ENCODE measurements at regions not wholly inside any gene's neighbourhood (a gene's known extent, or its start where the extent isn't known, plus 50 kb on each side); places are given as distances from the start of the nearest gene placed in this dataset.

GRCh38 chr5:158147227-158147626 lies 288.3 kb upstream of the CLINT1 start:
- DNase-seq (ENCODE audit: low spot score in 2 of 2) = no peak
- FAIRE-seq = no peak

- no peak for FAIRE-seq
These were observed 286.9 kb upstream of the CLINT1 start for GRCh38 chr5:158145827-158146226.

DNA sequence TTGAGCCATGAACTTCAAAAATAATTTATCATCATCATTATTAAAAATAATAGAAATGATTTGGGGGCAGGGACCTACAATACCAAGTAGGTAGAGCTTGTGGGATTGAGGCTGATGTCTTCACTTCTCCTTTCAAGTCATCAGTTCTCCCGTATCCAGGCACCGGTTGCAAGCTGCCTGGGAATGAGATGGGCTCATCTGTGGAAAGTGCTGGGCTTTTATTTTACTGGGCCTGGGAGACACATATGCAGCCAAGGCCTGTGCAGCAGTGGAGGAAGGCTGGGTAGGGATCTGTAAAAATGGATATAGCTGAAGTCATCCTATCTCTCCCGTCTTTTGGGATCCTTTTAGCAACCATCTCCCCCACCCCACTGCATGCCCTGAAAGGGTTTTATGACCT lies 284.1 kb upstream of the CLINT1 start:
- no peak for DNase-seq (ENCODE audit: low spot score in 2 of 2)

More at GRCh38 chr5:158145827-158146226, 286.9 kb upstream of the CLINT1 start:
- no peak for DNase-seq (ENCODE audit: low spot score in 2 of 2)

DNA sequence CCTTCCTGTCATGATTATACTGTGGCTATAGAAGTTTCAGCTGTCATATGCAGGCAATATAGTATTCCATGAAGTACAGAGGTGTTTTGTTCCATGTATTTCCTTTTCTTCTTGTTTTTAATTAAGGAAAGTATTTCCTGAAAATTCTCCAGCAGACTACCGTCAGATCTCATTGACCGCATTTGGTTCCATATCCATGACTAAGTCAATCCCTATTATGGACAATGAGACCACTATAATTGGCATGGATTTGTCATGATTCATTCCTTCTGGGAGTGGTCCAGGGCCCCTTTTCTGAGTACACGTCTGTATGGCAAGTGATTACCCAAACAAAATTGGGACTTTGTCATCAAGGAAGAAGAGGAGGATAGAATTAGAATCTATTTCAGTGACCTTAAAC lies 283.2 kb upstream of the CLINT1 start:
- FAIRE-seq (no peak), DNase-seq (ENCODE audit: low spot score in 2 of 2) (no peak)

More for the DNA sequence above, 284.1 kb upstream of the CLINT1 start:
- no peak for FAIRE-seq

DNA sequence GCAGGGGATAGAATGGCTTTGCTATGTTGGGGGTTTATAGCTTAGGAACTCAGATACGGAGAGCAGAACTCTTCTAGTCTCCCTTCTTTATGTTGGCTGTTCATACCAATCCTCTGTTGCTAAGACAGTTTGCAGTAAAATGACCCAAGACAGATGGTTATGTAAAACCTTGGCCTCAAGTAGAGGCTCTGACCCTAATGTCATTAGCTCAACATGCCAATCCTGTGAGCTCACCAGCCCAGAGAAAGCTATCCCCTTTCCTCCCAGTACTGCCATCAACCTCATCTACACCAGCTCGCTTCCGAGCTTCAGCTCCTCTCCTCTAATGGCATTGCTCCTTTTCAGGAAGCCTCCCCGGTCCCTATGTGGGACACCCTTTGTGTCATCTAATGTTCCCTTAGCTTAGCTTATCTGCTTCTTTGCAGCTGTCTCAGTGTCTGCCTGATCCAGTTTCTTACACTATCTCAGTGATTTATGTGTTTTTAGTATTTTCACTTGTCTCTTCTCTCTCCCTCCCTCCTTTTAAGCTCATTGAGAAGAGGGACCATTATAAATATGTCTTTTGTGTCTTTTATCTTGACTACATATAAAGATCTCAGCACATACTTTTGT lies 281.3 kb upstream of the CLINT1 start:
- FAIRE-seq = no peak

DNA sequence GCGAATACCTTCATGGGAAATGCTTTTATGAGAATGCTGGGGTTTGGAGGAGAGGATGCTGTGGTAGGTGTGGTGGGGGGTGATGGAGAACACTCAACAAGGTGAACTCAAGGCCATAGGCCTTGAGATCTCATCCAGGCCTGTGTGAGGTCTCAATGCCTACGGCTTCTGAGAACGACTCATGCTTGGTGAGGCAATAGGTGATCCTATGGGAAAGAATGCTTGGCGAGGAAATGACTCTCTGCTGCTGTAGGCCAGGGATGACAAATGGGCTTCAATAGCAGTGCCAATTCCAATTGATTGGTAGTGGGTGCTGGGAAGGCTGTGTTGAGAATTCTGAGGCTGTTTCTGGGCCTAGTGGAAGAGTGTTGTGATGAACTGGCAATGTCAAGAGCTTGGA lies 280.2 kb upstream of the CLINT1 start:
- no peak for FAIRE-seq
- no peak for DNase-seq (ENCODE audit: low spot score in 2 of 2)

More for the DNA sequence above, 281.3 kb upstream of the CLINT1 start:
- DNase-seq (ENCODE audit: low spot score in 2 of 2) = no peak

- FAIRE-seq (no peak), DNase-seq (ENCODE audit: low spot score in 2 of 2) (no peak)
These were observed 276.8 kb upstream of the CLINT1 start for GRCh38 chr5:158135682-158136179.

- FAIRE-seq (no peak), DNase-seq (ENCODE audit: low spot score in 2 of 2) (no peak)
These were observed 274.4 kb upstream of the CLINT1 start for GRCh38 chr5:158133369-158133768.

- DNase-seq (ENCODE audit: low spot score in 2 of 2) (no peak), FAIRE-seq (no peak)
These were observed 268.6 kb upstream of the CLINT1 start for GRCh38 chr5:158127536-158127935.

- FAIRE-seq = no peak
- no peak for DNase-seq (ENCODE audit: low spot score in 2 of 2)
These were observed 267.8 kb upstream of the CLINT1 start for GRCh38 chr5:158126442-158127405.

DNA sequence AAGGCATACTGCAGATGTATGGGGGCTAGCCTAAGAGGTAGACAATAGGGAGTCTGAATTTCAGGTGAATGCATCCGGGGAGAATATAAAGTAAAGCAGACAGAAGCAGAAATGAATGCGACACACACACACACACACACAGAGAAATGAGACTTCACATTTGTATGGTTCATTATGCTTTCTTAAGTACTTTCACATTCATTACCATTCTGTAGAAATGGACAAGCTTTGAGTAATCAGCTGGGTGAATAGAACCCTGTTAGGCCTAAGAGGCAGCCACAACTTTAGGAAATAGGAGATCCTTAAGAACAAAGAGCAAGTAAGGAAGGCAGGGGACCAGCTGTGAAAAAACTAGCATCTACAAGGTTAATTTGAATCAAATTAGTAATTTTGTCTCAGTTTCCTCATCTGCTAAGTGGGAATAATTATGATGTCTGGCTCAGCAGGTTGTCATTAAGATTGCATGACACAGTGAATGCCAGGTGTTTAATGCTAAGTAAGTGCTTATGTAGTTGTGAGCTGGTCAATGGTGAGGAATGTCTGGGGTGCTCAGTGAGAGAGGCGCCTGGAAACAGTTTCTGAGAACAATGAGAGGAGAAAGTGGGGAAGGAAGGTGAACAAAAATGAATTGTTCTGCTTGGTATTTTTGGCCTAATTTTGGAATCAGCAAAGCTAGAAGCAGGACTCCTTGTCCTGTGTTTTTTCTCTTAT lies 265.8 kb upstream of the CLINT1 start:
- FAIRE-seq = no peak
- DNase-seq (ENCODE audit: low spot score in 2 of 2) = no peak

DNA sequence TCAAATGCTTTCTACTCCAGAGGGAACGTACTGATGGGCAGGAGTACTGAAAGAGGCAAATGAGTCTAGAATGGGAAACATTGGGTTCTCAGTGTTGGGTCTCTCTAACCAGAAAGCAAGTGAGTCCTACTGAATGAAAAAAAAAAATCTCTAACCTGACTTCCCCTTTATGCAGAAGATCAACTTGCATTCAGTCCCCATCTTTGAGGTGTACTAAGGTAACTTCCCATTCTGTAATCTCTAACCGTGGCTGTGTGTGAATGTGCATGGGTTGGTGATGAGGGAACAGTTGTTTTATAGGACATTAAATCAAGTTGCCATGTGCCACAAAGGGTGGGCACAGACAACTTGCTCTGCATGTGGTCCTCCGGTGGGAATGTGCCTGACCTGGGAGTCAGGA lies 264.6 kb upstream of the CLINT1 start:
- DNase-seq (ENCODE audit: low spot score in 2 of 2) = no peak
- FAIRE-seq = no peak

DNA sequence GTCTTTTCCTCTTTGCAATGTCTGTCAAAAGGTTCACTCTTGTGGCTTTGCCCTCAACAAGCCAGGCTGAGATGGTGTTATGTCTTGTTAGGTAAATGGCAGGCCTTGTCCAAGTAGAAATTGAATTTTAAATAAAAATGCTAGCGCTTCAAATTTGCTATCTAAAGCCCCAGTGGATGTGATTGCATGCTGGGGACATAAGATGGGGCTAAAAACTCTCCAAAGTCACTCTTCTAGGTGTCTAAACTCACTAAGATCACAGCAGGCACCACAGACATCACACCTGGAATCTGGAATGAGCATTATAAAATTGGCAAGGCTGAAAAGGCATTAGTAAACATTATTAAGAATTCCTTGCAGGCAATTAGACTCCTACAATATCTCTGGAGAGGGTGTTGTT lies 262.7 kb upstream of the CLINT1 start:
- FAIRE-seq (no peak), DNase-seq (ENCODE audit: low spot score in 2 of 2) (no peak)

- DNase-seq (ENCODE audit: low spot score in 2 of 2) (no peak), FAIRE-seq (no peak)
These were observed 261.8 kb upstream of the CLINT1 start for GRCh38 chr5:158120760-158121159.

GRCh38 chr5:158119961-158120723 lies 261.2 kb upstream of the CLINT1 start:
- DNase-seq (ENCODE audit: low spot score in 2 of 2) (no peak), FAIRE-seq (no peak)

DNA sequence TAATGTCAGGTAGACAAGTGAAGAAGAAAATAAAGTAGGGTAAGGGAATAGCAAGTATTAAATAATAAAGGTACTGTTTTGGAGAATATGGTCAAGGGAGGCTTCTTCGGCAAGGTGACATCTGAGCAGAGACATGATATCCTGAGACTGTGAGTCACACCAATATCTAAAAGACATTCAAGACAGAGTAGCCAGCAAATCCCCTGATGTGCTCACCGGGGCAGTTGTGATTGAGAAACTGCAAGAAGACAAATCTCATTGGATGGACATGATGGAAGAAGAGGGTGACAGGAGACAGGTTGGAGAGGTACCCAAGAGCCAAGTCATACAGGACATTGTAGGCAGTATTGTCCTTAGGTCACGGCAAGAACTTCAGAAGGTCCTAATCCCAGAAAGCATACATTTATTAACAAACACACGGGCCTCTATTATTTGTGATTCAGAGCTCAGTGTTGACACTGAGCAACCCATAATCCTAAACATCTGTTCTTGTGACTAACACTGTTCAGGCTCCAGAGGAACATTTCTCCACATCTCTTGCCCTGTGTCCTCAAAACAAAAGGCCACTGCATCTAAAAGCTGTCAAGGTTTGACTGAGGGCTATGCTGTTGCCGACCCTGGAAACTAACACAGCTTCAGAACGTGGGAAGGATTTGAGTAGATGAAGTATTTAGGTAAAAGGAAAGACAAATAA lies 258.7 kb upstream of the CLINT1 start:
- FAIRE-seq = no peak
- no peak for DNase-seq (ENCODE audit: low spot score in 2 of 2)

- no peak for FAIRE-seq
- DNase-seq (ENCODE audit: low spot score in 2 of 2) = no peak
These were observed 258.0 kb upstream of the CLINT1 start for GRCh38 chr5:158116965-158117364.

GRCh38 chr5:158115468-158115867 lies 256.5 kb upstream of the CLINT1 start:
- no peak for FAIRE-seq

GRCh38 chr5:158108177-158108576 lies 249.2 kb upstream of the CLINT1 start:
- FAIRE-seq = no peak
- DNase-seq (ENCODE audit: low spot score in 2 of 2) = no peak

More at GRCh38 chr5:158115468-158115867, 256.5 kb upstream of the CLINT1 start:
- no peak for DNase-seq (ENCODE audit: low spot score in 2 of 2)

Measured in frontal cortex (tissue), 3 donors.